ENCODE measurements at regions not wholly inside any gene's neighbourhood (a gene's known extent, or its start where the extent isn't known, plus 50 kb on each side); places are given as distances from the start of the nearest gene placed in this dataset.
"Not testable (repeated sequence)": the region's sequence is repeated elsewhere in the genome, so short reads cannot be mapped to it uniquely, and the experiment has no call there.

- H3K4me1 ChIP-seq (ENCODE audit: control insufficient read depth in 2 of 2, insufficient read depth in 2 of 2, low read length in 2 of 2); H3K4me3 ChIP-seq (ENCODE audit: low read length in 2 of 2); H3K9me3 ChIP-seq (ENCODE audit: control insufficient read depth in 2 of 2, insufficient read depth in 1 of 2, low read length in 1 of 2); DNase-seq (ENCODE audit: low read depth in 6 of 9, low spot score in 9 of 9); H3K27me3 ChIP-seq (ENCODE audit: control insufficient read depth in 2 of 2, insufficient read depth in 1 of 2, low read length in 1 of 2); H3K36me3 ChIP-seq (ENCODE audit: control insufficient read depth in 2 of 2, insufficient read depth in 2 of 2, low read length in 1 of 2); H3K27ac ChIP-seq (ENCODE audit: low read depth in 1 of 2, low read length in 1 of 2): not testable (repeated sequence)
- 95% methylated on average over 3 of the region's 3 CpGs for WGBS
Observed at GRCh38 chr5:68065321-68065720, 150.2 kb upstream of the PIK3R1 start.

DNA sequence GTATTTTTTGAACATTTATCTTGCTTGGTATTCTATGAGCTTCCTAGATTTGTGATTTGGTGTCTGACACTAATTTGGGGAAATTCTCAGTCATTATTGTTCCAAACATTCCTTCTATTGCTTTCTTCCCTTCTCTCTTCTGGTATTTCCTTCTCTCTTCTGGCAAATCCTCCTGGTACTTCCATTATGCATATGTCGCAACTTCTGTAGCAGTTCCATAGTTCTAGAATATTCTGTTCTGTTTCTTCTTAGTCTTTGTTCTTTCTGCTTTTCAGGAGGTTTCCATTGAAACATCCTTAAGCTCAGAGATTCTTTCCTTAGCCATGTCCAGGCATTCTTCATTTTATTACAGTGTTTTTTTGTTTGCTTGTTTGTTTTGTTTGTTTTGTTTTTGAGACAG, 155.2 kb upstream of the PIK3R1 start:
- Histone ChIP-seq H3K36me3 (ENCODE audit: control insufficient read depth in 2 of 2, insufficient read depth in 2 of 2, low read length in 1 of 2) (no peaks in the 10 kb centered on the region), H3K4me1 (ENCODE audit: control insufficient read depth in 2 of 2, insufficient read depth in 2 of 2, low read length in 2 of 2) (no peaks in the 10 kb centered on the region), H3K9me3 (ENCODE audit: control insufficient read depth in 2 of 2, insufficient read depth in 1 of 2, low read length in 1 of 2) (no peaks in the 10 kb centered on the region), H3K27ac (ENCODE audit: low read depth in 1 of 2, low read length in 1 of 2) (no peak overlapping the region), H3K27me3 (ENCODE audit: control insufficient read depth in 2 of 2, insufficient read depth in 1 of 2, low read length in 1 of 2) (no peaks in the 10 kb centered on the region), H3K4me3 (ENCODE audit: low read length in 2 of 2) (no peak overlapping the region)
- WGBS, result 98% methylated on average over 1 of the region's 1 CpG
- no peak for DNase-seq (ENCODE audit: low read depth in 6 of 9, low spot score in 9 of 9)

DNA sequence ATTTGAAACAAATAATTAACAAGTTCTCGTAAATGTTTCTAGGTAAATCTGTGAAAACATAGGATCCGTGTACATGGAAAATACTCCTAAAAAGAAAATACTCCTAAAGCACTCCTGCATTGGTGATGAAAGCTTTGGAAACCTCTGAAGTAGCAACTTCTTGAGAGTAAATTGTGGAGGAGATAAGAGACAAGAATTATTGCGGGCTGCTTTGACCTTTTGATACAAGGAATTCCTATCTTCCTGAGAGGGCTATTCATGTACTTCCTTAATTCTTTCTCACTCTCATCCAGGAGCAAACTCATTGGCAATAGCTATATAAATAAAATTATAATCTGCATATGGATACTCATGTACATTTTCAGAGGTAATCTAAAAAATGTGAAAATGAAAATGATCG, 158.4 kb upstream of the PIK3R1 start:
- no peaks in the 10 kb centered on the region for H3K36me3 ChIP-seq (ENCODE audit: control insufficient read depth in 2 of 2, insufficient read depth in 2 of 2, low read length in 1 of 2)
- H3K27ac ChIP-seq (ENCODE audit: low read depth in 1 of 2, low read length in 1 of 2), result no peak overlapping the region
- DNase-seq (ENCODE audit: low read depth in 6 of 9, low spot score in 9 of 9), result no peak
- no peaks in the 10 kb centered on the region for H3K4me1 ChIP-seq (ENCODE audit: control insufficient read depth in 2 of 2, insufficient read depth in 2 of 2, low read length in 2 of 2)
- 96% methylated on average over 4 of the region's 4 CpGs for WGBS
- no peak overlapping the region for H3K4me3 ChIP-seq (ENCODE audit: low read length in 2 of 2)
- no peaks in the 10 kb centered on the region for H3K9me3 ChIP-seq (ENCODE audit: control insufficient read depth in 2 of 2, insufficient read depth in 1 of 2, low read length in 1 of 2)
- H3K27me3 ChIP-seq (ENCODE audit: control insufficient read depth in 2 of 2, insufficient read depth in 1 of 2, low read length in 1 of 2), result no peaks in the 10 kb centered on the region

- H3K4me3 ChIP-seq (ENCODE audit: low read length in 2 of 2), result no peak overlapping the region
- H3K27me3 ChIP-seq (ENCODE audit: control insufficient read depth in 2 of 2, insufficient read depth in 1 of 2, low read length in 1 of 2), result no peaks in the 10 kb centered on the region
- no peaks in the 10 kb centered on the region for H3K36me3 ChIP-seq (ENCODE audit: control insufficient read depth in 2 of 2, insufficient read depth in 2 of 2, low read length in 1 of 2)
- H3K4me1 ChIP-seq (ENCODE audit: control insufficient read depth in 2 of 2, insufficient read depth in 2 of 2, low read length in 2 of 2), result no peaks in the 10 kb centered on the region
- DNase-seq (ENCODE audit: low read depth in 6 of 9, low spot score in 9 of 9), result no peak
- H3K9me3 ChIP-seq (ENCODE audit: control insufficient read depth in 2 of 2, insufficient read depth in 1 of 2, low read length in 1 of 2), result no peaks in the 10 kb centered on the region
- H3K27ac ChIP-seq (ENCODE audit: low read depth in 1 of 2, low read length in 1 of 2), result no peak overlapping the region
- WGBS, result 100% methylated on average over 1 of the region's 1 CpG
Observed at GRCh38 chr5:68055686-68056085, 159.9 kb upstream of the PIK3R1 start.

GRCh38 chr5:68054638-68055037, 160.9 kb upstream of the PIK3R1 start:
- 83% methylated on average over 4 of the region's 4 CpGs for WGBS
- H3K4me1 ChIP-seq (ENCODE audit: control insufficient read depth in 2 of 2, insufficient read depth in 2 of 2, low read length in 2 of 2), result no peaks in the 10 kb centered on the region
- no peaks in the 10 kb centered on the region for H3K9me3 ChIP-seq (ENCODE audit: control insufficient read depth in 2 of 2, insufficient read depth in 1 of 2, low read length in 1 of 2)
- no peaks in the 10 kb centered on the region for H3K36me3 ChIP-seq (ENCODE audit: control insufficient read depth in 2 of 2, insufficient read depth in 2 of 2, low read length in 1 of 2)
- no peak overlapping the region for H3K27ac ChIP-seq (ENCODE audit: low read depth in 1 of 2, low read length in 1 of 2)
- DNase-seq (ENCODE audit: low read depth in 6 of 9, low spot score in 9 of 9), result no peak
- H3K4me3 ChIP-seq (ENCODE audit: low read length in 2 of 2), result no peak overlapping the region
- H3K27me3 ChIP-seq (ENCODE audit: control insufficient read depth in 2 of 2, insufficient read depth in 1 of 2, low read length in 1 of 2), result no peaks in the 10 kb centered on the region

GRCh38 chr5:68053202-68053601, 162.4 kb upstream of the PIK3R1 start:
- Histone ChIP-seq H3K4me1 (ENCODE audit: control insufficient read depth in 2 of 2, insufficient read depth in 2 of 2, low read length in 2 of 2) (no peaks in the 10 kb centered on the region), H3K9me3 (ENCODE audit: control insufficient read depth in 2 of 2, insufficient read depth in 1 of 2, low read length in 1 of 2) (peaks cover 0 to 2% of the 10 kb centered on the region in 2 donors), H3K4me3 (ENCODE audit: low read length in 2 of 2) (no peak overlapping the region), H3K27me3 (ENCODE audit: control insufficient read depth in 2 of 2, insufficient read depth in 1 of 2, low read length in 1 of 2) (no peaks in the 10 kb centered on the region), H3K27ac (ENCODE audit: low read depth in 1 of 2, low read length in 1 of 2) (no peak overlapping the region), H3K36me3 (ENCODE audit: control insufficient read depth in 2 of 2, insufficient read depth in 2 of 2, low read length in 1 of 2) (no peaks in the 10 kb centered on the region)
- DNase-seq (ENCODE audit: low read depth in 6 of 9, low spot score in 9 of 9), result no peak

DNA sequence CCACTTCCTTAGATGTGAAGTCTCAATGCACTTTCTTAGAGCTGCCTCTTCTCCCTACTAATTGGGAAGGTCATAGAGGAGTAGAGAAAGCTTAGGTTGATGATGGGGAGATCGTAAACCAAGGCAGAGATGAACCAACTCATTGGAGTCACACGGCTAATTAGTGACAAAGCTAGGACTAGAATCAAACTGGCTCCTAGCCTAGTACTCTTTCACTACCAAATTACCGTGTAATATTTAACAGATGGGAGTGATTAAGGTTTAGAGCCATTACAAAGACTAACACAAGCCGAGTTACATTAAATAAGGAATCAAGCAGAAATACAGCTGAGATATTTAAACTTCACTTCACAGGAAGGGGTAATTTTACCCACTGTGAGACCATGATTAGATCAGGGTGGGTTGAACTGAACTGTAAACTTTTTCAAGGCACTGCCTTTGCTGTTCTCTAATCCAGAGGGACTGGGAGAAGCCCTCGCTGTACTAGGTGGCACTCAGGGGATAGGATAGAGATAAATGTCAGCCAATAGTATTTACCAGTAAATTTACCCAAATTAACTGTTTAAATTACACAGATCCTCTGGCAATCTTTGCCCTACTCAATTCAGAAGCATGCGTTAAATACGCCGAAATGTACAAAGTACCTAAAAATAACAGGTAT, 166.4 kb upstream of the PIK3R1 start:
- 91% methylated on average over 8 of the region's 8 CpGs for WGBS

DNA sequence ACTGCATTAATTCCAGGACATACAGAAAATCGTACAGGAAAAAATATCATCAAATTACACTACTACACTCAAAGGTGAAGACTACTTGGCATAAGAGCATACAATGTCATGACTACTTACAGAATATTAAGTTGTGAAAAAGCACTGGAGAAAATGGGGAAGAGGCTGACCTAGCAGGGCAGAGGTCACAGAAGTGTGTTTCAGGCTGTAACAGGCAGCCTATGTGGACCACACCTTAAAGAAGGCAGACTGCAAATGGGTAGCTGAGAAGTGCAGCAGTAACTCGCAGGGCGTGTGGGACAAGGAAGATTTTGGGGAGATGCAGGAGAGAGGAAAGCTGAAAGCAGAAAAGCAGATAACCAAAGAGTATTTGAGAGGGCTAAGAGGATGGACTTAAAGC, 167.0 kb upstream of the PIK3R1 start:
- Histone ChIP-seq H3K9me3 (ENCODE audit: control insufficient read depth in 2 of 2, insufficient read depth in 1 of 2, low read length in 1 of 2) (peaks cover 0 to 5% of the 10 kb centered on the region in 2 donors), H3K4me1 (ENCODE audit: control insufficient read depth in 2 of 2, insufficient read depth in 2 of 2, low read length in 2 of 2) (no peaks in the 10 kb centered on the region), H3K27ac (ENCODE audit: low read depth in 1 of 2, low read length in 1 of 2) (no peak overlapping the region), H3K4me3 (ENCODE audit: low read length in 2 of 2) (no peak overlapping the region), H3K27me3 (ENCODE audit: control insufficient read depth in 2 of 2, insufficient read depth in 1 of 2, low read length in 1 of 2) (no peaks in the 10 kb centered on the region), H3K36me3 (ENCODE audit: control insufficient read depth in 2 of 2, insufficient read depth in 2 of 2, low read length in 1 of 2) (no peaks in the 10 kb centered on the region)
- no peak for DNase-seq (ENCODE audit: low read depth in 6 of 9, low spot score in 9 of 9)
- 98% methylated on average over 3 of the region's 3 CpGs for WGBS

More for the DNA sequence above, 166.4 kb upstream of the PIK3R1 start:
- Histone ChIP-seq H3K4me3 (ENCODE audit: low read length in 2 of 2) (no peak overlapping the region), H3K27me3 (ENCODE audit: control insufficient read depth in 2 of 2, insufficient read depth in 1 of 2, low read length in 1 of 2) (no peaks in the 10 kb centered on the region), H3K4me1 (ENCODE audit: control insufficient read depth in 2 of 2, insufficient read depth in 2 of 2, low read length in 2 of 2) (no peaks in the 10 kb centered on the region), H3K27ac (ENCODE audit: low read depth in 1 of 2, low read length in 1 of 2) (no peak overlapping the region), H3K9me3 (ENCODE audit: control insufficient read depth in 2 of 2, insufficient read depth in 1 of 2, low read length in 1 of 2) (peaks cover 0 to 5% of the 10 kb centered on the region in 2 donors), H3K36me3 (ENCODE audit: control insufficient read depth in 2 of 2, insufficient read depth in 2 of 2, low read length in 1 of 2) (no peaks in the 10 kb centered on the region)
- no peak for DNase-seq (ENCODE audit: low read depth in 6 of 9, low spot score in 9 of 9)

GRCh38 chr5:68048054-68048453, 167.5 kb upstream of the PIK3R1 start:
- H3K9me3 ChIP-seq (ENCODE audit: control insufficient read depth in 2 of 2, insufficient read depth in 1 of 2, low read length in 1 of 2); H3K4me1 ChIP-seq (ENCODE audit: control insufficient read depth in 2 of 2, insufficient read depth in 2 of 2, low read length in 2 of 2); H3K4me3 ChIP-seq (ENCODE audit: low read length in 2 of 2); H3K27me3 ChIP-seq (ENCODE audit: control insufficient read depth in 2 of 2, insufficient read depth in 1 of 2, low read length in 1 of 2); DNase-seq (ENCODE audit: low read depth in 6 of 9, low spot score in 9 of 9); H3K36me3 ChIP-seq (ENCODE audit: control insufficient read depth in 2 of 2, insufficient read depth in 2 of 2, low read length in 1 of 2); H3K27ac ChIP-seq (ENCODE audit: low read depth in 1 of 2, low read length in 1 of 2): not testable (repeated sequence)
- WGBS, result 97% methylated on average over 5 of the region's 5 CpGs

GRCh38 chr5:68047035-68047434, 168.5 kb upstream of the PIK3R1 start:
- DNase-seq (ENCODE audit: low read depth in 6 of 9, low spot score in 9 of 9), result no peak
- peaks cover 0 to 5% of the 10 kb centered on the region in 2 donors for H3K9me3 ChIP-seq (ENCODE audit: control insufficient read depth in 2 of 2, insufficient read depth in 1 of 2, low read length in 1 of 2)
- WGBS, result 97% methylated on average over 1 of the region's 1 CpG
- no peaks in the 10 kb centered on the region for H3K4me1 ChIP-seq (ENCODE audit: control insufficient read depth in 2 of 2, insufficient read depth in 2 of 2, low read length in 2 of 2)
- H3K27ac ChIP-seq (ENCODE audit: low read depth in 1 of 2, low read length in 1 of 2), result no peak overlapping the region
- no peaks in the 10 kb centered on the region for H3K27me3 ChIP-seq (ENCODE audit: control insufficient read depth in 2 of 2, insufficient read depth in 1 of 2, low read length in 1 of 2)
- no peaks in the 10 kb centered on the region for H3K36me3 ChIP-seq (ENCODE audit: control insufficient read depth in 2 of 2, insufficient read depth in 2 of 2, low read length in 1 of 2)
- no peak overlapping the region for H3K4me3 ChIP-seq (ENCODE audit: low read length in 2 of 2)

Data from thymus (tissue), 11 donors.